ENCODE measurements at regions not wholly inside any gene's neighbourhood (a gene's known extent, or its start where the extent isn't known, plus 50 kb on each side); places are given as distances from the start of the nearest gene placed in this dataset.

GRCh38 chr5:59976342-59976741 is 82.8 kb upstream of the PDE4D start:
- no peak overlapping the region for H3K27ac ChIP-seq (ENCODE audit: extremely low read length, insufficient read depth, low read length)
- H2AFZ ChIP-seq (ENCODE audit: low read length): no peak overlapping the region
- TF ChIP-seq, protein P1, sequence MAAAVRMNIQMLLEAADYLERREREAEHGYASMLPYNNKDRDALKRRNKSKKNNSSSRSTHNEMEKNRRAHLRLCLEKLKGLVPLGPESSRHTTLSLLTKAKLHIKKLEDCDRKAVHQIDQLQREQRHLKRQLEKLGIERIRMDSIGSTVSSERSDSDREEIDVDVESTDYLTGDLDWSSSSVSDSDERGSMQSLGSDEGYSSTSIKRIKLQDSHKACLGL (CRISPR knock-in tag; IDR thresholded peaks at IDR 0.05): no peak
- TF ChIP-seq GZF1 (CRISPR knock-in tag; IDR thresholded peaks at IDR 0.05): no peak
- no peak for TF ChIP-seq ZNF780A (CRISPR knock-in tag; IDR thresholded peaks at IDR 0.05)
- H3K4me3 ChIP-seq (replicated peaks in 1 of 3; ENCODE audit: insufficient read depth in 1 of 3, low read depth in 2 of 3, low read length in 3 of 3): no peak overlapping the region
- no peak overlapping the region for H3K9ac ChIP-seq (ENCODE audit: insufficient read depth, low read depth, low read length)
- H3K27me3 ChIP-seq (ENCODE audit: control insufficient read depth in 1 of 2, insufficient read depth in 2 of 2, low read length in 2 of 2): no peaks in the 10 kb centered on the region
- no peaks in the 10 kb centered on the region for H3K9me3 ChIP-seq (ENCODE audit: low read length)
- FAIRE-seq (no peak), DNase-seq (ENCODE audit: low spot score) (no peak), ATAC-seq (no peak)
- no peaks in the 10 kb centered on the region for H4K20me1 ChIP-seq (ENCODE audit: insufficient read depth, low read length)
- H3K4me2 ChIP-seq (ENCODE audit: low read depth, low read length): no peak overlapping the region
- ChIA-PET POLR2A (no interaction called here), CTCF (ENCODE audit: low intra/inter-chr PET ratio, low total read pairs) (no interaction called here)
- WGBS (ENCODE audit: low lambda C conversion rate): no CpG with 5 or more reads among the region's 1 CpG
- no TSS peak for BruUV-seq (replicated peaks)
- H3K4me1 ChIP-seq (ENCODE audit: insufficient read depth, low read length): no peaks in the 10 kb centered on the region
- no peaks in the 10 kb centered on the region for H3K36me3 ChIP-seq (replicated peaks in 1 of 2; ENCODE audit: control insufficient read depth in 1 of 2, insufficient read depth in 2 of 2, low read length in 2 of 2)
- H3K79me2 ChIP-seq (ENCODE audit: insufficient read depth, low read length): no peaks in the 10 kb centered on the region
- intact Hi-C loops (cut with micrococcal nuclease; ENCODE audit: unreplicated experiment): no loop called here
- in situ Hi-C loops (cut with HindIII; ENCODE audit: extremely low pct_ligation_motif_present, low pct_unique_long_range_greater_than_20kb): no loop called here

- POLR2A ChIA-PET: no interaction called here
- FAIRE-seq: no peak
- H3K9ac ChIP-seq (ENCODE audit: insufficient read depth, low read depth, low read length): no peak overlapping the region
- in situ Hi-C loops (cut with HindIII; ENCODE audit: extremely low pct_ligation_motif_present, low pct_unique_long_range_greater_than_20kb): no loop called here
- no peaks in the 10 kb centered on the region for H3K9me3 ChIP-seq (ENCODE audit: low read length)
- no CpG with 5 or more reads among the region's 1 CpG for WGBS (ENCODE audit: low lambda C conversion rate)
- CTCF ChIA-PET (ENCODE audit: low intra/inter-chr PET ratio, low total read pairs): no interaction called here
- no peak overlapping the region for H3K4me2 ChIP-seq (ENCODE audit: low read depth, low read length)
- H3K79me2 ChIP-seq (ENCODE audit: insufficient read depth, low read length): no peaks in the 10 kb centered on the region
- no peak for ATAC-seq
- H3K27ac ChIP-seq (ENCODE audit: extremely low read length, insufficient read depth, low read length): no peak overlapping the region
- intact Hi-C loops (cut with micrococcal nuclease; ENCODE audit: unreplicated experiment): no loop called here
- H3K4me1 ChIP-seq (ENCODE audit: insufficient read depth, low read length): no peaks in the 10 kb centered on the region
- no peak overlapping the region for H2AFZ ChIP-seq (ENCODE audit: low read length)
- BruUV-seq (replicated peaks): no TSS peak
- no peaks in the 10 kb centered on the region for H3K27me3 ChIP-seq (ENCODE audit: control insufficient read depth in 1 of 2, insufficient read depth in 2 of 2, low read length in 2 of 2)
- H3K36me3 ChIP-seq (replicated peaks in 1 of 2; ENCODE audit: control insufficient read depth in 1 of 2, insufficient read depth in 2 of 2, low read length in 2 of 2): no peaks in the 10 kb centered on the region
- no peak overlapping the region for H3K4me3 ChIP-seq (replicated peaks in 1 of 3; ENCODE audit: insufficient read depth in 1 of 3, low read depth in 2 of 3, low read length in 3 of 3)
- H4K20me1 ChIP-seq (ENCODE audit: insufficient read depth, low read length): no peaks in the 10 kb centered on the region
- no peak for DNase-seq (ENCODE audit: low spot score)
- TF ChIP-seq MEIS2 (CRISPR knock-in tag; IDR thresholded peaks at IDR 0.05): no peak
- no peak for TF ChIP-seq ZUFSP (CRISPR knock-in tag; IDR thresholded peaks at IDR 0.05; ENCODE audit: borderline replicate concordance)
- no peak for TF ChIP-seq ZNF33B (CRISPR knock-in tag; IDR thresholded peaks at IDR 0.05)
- no peak for TF ChIP-seq ZNF562 (CRISPR knock-in tag; IDR thresholded peaks at IDR 0.05; ENCODE audit: borderline replicate concordance)
- no peak for TF ChIP-seq ZFAT (CRISPR knock-in tag; conservative IDR thresholded peaks at IDR 0.05)
- TF ChIP-seq ZFP37 (CRISPR knock-in tag; IDR thresholded peaks at IDR 0.05; ENCODE audit: borderline replicate concordance): no peak
- TF ChIP-seq, protein P2, sequence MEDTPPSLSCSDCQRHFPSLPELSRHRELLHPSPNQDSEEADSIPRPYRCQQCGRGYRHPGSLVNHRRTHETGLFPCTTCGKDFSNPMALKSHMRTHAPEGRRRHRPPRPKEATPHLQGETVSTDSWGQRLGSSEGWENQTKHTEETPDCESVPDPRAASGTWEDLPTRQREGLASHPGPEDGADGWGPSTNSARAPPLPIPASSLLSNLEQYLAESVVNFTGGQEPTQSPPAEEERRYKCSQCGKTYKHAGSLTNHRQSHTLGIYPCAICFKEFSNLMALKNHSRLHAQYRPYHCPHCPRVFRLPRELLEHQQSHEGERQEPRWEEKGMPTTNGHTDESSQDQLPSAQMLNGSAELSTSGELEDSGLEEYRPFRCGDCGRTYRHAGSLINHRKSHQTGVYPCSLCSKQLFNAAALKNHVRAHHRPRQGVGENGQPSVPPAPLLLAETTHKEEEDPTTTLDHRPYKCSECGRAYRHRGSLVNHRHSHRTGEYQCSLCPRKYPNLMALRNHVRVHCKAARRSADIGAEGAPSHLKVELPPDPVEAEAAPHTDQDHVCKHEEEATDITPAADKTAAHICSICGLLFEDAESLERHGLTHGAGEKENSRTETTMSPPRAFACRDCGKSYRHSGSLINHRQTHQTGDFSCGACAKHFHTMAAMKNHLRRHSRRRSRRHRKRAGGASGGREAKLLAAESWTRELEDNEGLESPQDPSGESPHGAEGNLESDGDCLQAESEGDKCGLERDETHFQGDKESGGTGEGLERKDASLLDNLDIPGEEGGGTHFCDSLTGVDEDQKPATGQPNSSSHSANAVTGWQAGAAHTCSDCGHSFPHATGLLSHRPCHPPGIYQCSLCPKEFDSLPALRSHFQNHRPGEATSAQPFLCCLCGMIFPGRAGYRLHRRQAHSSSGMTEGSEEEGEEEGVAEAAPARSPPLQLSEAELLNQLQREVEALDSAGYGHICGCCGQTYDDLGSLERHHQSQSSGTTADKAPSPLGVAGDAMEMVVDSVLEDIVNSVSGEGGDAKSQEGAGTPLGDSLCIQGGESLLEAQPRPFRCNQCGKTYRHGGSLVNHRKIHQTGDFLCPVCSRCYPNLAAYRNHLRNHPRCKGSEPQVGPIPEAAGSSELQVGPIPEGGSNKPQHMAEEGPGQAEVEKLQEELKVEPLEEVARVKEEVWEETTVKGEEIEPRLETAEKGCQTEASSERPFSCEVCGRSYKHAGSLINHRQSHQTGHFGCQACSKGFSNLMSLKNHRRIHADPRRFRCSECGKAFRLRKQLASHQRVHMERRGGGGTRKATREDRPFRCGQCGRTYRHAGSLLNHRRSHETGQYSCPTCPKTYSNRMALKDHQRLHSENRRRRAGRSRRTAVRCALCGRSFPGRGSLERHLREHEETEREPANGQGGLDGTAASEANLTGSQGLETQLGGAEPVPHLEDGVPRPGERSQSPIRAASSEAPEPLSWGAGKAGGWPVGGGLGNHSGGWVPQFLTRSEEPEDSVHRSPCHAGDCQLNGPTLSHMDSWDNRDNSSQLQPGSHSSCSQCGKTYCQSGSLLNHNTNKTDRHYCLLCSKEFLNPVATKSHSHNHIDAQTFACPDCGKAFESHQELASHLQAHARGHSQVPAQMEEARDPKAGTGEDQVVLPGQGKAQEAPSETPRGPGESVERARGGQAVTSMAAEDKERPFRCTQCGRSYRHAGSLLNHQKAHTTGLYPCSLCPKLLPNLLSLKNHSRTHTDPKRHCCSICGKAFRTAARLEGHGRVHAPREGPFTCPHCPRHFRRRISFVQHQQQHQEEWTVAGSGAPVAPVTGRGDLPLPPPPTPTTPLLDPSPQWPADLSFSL (CRISPR knock-in tag; IDR thresholded peaks at IDR 0.05): no peak
- no peak for TF ChIP-seq ASH2L (IDR thresholded peaks at IDR 0.05; ENCODE audit: insufficient read length, low read depth, low read length)
Observed at GRCh38 chr5:59972043-59972442, 78.5 kb upstream of the PDE4D start.
